ENCODE measurements at regions not wholly inside any gene's neighbourhood (a gene's known extent, or its start where the extent isn't known, plus 50 kb on each side); places are given as distances from the start of the nearest gene placed in this dataset.

DNA sequence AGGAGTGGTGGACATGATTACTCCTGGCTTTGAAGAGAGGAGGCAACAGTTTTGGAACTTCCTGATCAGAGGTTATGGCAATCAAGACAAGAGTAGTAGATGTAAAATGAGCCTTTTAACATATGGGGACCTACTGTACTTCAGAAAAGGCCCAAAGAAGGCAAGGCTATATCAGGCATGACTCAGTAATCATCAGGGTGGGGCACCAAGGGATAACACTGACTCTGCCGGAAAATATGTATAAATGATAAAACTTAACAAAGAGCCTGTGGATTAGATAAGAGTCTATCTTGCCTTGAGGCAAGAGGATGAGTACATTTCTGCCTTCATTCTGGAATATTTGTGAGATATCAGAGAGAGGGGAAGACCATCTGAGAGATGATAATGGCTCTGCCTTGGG lies 1389.9 kb upstream of the MAP3K7 start:
- TF ChIP-seq, protein P1, sequence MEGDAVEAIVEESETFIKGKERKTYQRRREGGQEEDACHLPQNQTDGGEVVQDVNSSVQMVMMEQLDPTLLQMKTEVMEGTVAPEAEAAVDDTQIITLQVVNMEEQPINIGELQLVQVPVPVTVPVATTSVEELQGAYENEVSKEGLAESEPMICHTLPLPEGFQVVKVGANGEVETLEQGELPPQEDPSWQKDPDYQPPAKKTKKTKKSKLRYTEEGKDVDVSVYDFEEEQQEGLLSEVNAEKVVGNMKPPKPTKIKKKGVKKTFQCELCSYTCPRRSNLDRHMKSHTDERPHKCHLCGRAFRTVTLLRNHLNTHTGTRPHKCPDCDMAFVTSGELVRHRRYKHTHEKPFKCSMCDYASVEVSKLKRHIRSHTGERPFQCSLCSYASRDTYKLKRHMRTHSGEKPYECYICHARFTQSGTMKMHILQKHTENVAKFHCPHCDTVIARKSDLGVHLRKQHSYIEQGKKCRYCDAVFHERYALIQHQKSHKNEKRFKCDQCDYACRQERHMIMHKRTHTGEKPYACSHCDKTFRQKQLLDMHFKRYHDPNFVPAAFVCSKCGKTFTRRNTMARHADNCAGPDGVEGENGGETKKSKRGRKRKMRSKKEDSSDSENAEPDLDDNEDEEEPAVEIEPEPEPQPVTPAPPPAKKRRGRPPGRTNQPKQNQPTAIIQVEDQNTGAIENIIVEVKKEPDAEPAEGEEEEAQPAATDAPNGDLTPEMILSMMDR (IDR thresholded peaks at IDR 0.05) = no peak
- TF ChIP-seq POLR2A (IDR thresholded peaks at IDR 0.05) = no peak
